Kidney (tissue), 13 donors: ENCODE measurements at regions not wholly inside any gene's neighbourhood (a gene's known extent, or its start where the extent isn't known, plus 50 kb on each side); places are given as distances from the start of the nearest gene placed in this dataset.

Experiments
- DNase-seq, 5 donors: peaks; one replicate each; pipeline ENCODE4 v3.0.0-alpha.2; 2013 to 2020
- FAIRE-seq: peaks from 2 replicates; lab custom pipeline; 2012; peaks lifted over from hg19 to GRCh38; lab: Jason Lieb, UNC
- H3K27ac ChIP-seq, 2 donors: one replicate each; pipeline ENCODE4 v1.7.0; 2013; ENCODE audit warnings: low read depth in 2 of 2, low read length in 2 of 2, inconsistent platforms in 1 of 2
- H3K27me3 ChIP-seq: one replicate; pipeline ENCODE4 v1.7.1; 2013; ENCODE audit warnings: low read length, inconsistent platforms; ENCODE audit not compliant: control insufficient read depth, insufficient read depth
- H3K36me3 ChIP-seq, 3 donors: one replicate each; pipeline versions ENCODE4 v1.7.0 to v1.7.1; 2013; ENCODE audit warnings: low read length in 3 of 3, control low read depth in 1 of 3, inconsistent platforms in 1 of 3; ENCODE audit not compliant: insufficient read depth in 3 of 3, control insufficient read depth in 2 of 3
- H3K4me1 ChIP-seq, 3 donors: one replicate each; pipeline versions ENCODE4 v1.7.0 to v1.7.1; 2013; ENCODE audit warnings: low read length in 3 of 3, inconsistent platforms in 1 of 3, low read depth in 1 of 3; ENCODE audit not compliant: control insufficient read depth in 2 of 3, insufficient read depth in 2 of 3
- H3K4me3 ChIP-seq, 3 donors: one replicate each; pipeline versions ENCODE4 v1.7.0 to v1.8.1; 2013; ENCODE audit warnings: low read length in 3 of 3, control low read depth in 1 of 3, inconsistent platforms in 1 of 3
- H3K9ac ChIP-seq, 3 donors: one replicate each; pipeline versions ENCODE4 v1.7.0 to v1.7.1; 2013; ENCODE audit warnings: low read length in 3 of 3, control low read depth in 1 of 3, inconsistent platforms in 1 of 3
- H3K9me3 ChIP-seq, 3 donors: one replicate each; pipeline versions ENCODE4 v1.7.0 to v1.7.1; 2013; ENCODE audit warnings: low read length in 3 of 3, control low read depth in 1 of 3, inconsistent platforms in 1 of 3; ENCODE audit not compliant: control insufficient read depth in 2 of 3, insufficient read depth in 1 of 3
- intact Hi-C: fragments of 100-400 bp; cut with DNase I; formaldehyde crosslinking; loops from one replicate; pipeline ENCODE4 v1.11.1; 2022
- TF ChIP-seq, protein P1 (sequence below): IDR thresholded peaks from 3 replicates; pipeline ENCODE4 v1.5.1; 2012; ENCODE audit warnings: mild to moderate bottlenecking, moderate library complexity, borderline replicate concordance; ENCODE audit not compliant: insufficient read depth; ENCODE audit errors: extremely low read depth
- donor health status: control.
- donor health status: control.
- donor health status: control.
- donor health status: control.
- donor health status: control.
- donor health status: DM: yes; HTN: yes; CAD: no.
- donor health status: Normal renal cell carcinoma (clear cell type).

DNA sequence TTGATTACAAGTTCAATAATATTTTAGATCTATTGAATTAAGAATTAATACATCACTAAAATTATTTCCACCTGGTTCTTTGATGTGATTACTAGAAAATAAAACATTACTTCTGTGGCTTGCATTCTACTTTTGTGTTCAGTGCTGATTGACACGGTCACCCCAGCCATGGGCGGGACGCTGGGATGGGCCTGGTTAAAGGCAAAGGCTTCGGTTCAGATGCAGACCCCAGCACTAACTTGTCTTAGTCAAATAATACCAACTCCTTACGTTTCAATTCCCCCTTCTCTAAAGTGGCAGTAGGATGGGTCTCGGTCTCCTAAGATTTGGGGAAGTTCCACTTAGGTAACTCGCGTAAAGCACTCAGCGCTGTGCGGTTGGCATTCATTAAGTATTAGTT is 144.9 kb downstream of the URI1 start:
- Histone ChIP-seq H3K36me3 (no peaks in the 10 kb centered on the region), H3K27me3 (no peaks in the 10 kb centered on the region), H3K9ac (no peak overlapping the region), H3K4me1 (no peaks in the 10 kb centered on the region), H3K9me3 (no peaks in the 10 kb centered on the region), H3K4me3 (no peak overlapping the region), H3K27ac (no peak overlapping the region)
- no peak for DNase-seq
- intact Hi-C loops, result no loop called here
- TF ChIP-seq, protein P1, sequence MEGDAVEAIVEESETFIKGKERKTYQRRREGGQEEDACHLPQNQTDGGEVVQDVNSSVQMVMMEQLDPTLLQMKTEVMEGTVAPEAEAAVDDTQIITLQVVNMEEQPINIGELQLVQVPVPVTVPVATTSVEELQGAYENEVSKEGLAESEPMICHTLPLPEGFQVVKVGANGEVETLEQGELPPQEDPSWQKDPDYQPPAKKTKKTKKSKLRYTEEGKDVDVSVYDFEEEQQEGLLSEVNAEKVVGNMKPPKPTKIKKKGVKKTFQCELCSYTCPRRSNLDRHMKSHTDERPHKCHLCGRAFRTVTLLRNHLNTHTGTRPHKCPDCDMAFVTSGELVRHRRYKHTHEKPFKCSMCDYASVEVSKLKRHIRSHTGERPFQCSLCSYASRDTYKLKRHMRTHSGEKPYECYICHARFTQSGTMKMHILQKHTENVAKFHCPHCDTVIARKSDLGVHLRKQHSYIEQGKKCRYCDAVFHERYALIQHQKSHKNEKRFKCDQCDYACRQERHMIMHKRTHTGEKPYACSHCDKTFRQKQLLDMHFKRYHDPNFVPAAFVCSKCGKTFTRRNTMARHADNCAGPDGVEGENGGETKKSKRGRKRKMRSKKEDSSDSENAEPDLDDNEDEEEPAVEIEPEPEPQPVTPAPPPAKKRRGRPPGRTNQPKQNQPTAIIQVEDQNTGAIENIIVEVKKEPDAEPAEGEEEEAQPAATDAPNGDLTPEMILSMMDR, result no peak
- no peak for FAIRE-seq

DNA sequence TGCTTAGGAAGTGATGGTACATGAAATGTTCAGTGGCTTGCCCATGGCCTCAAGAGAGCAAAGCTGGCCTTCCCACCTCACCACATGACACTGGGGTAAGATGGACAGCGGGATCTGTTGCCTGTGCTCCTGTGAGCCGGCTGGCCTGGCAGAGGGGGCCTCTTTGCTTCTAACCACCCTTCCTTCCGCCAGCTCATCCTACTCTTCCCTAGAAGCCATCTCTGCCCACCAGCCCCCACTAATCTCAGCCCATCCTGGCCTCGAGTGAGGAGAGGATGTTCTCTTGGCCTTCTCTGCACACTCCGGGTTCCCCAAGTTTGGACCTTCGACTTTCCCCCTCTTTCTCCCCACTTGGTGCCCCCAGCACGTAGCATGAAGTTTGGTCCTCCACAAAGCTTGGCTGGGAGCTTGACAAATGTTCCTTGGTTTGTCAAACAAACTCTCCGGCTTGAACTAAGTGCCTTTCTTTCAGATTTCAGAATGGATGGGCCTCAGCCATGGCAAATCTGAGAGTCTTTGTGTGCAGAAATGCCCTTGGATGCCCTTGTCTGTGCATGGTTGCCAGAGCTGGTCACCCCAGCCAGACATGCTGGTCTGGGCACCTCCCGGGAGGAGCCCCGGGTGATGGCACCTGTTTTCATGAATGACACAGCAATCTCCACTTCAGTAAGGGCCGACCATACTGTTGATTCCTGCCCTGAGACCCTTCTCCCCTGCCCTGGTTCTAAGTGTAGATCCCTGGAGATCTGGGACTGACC is 145.5 kb downstream of the URI1 start:
- H3K4me1 ChIP-seq, result no peaks in the 10 kb centered on the region
- no peak for FAIRE-seq
- peak in 1 of 5 donors; percentile 11 for DNase-seq
- H3K36me3 ChIP-seq, result no peaks in the 10 kb centered on the region
- H3K9me3 ChIP-seq, result no peaks in the 10 kb centered on the region
- H3K27me3 ChIP-seq, result no peaks in the 10 kb centered on the region
- H3K9ac ChIP-seq, result no peak overlapping the region
- TF ChIP-seq, protein P1, result no peak
- intact Hi-C loops, result no loop called here
- H3K4me3 ChIP-seq, result no peak overlapping the region
- H3K27ac ChIP-seq, result no peak overlapping the region

DNA sequence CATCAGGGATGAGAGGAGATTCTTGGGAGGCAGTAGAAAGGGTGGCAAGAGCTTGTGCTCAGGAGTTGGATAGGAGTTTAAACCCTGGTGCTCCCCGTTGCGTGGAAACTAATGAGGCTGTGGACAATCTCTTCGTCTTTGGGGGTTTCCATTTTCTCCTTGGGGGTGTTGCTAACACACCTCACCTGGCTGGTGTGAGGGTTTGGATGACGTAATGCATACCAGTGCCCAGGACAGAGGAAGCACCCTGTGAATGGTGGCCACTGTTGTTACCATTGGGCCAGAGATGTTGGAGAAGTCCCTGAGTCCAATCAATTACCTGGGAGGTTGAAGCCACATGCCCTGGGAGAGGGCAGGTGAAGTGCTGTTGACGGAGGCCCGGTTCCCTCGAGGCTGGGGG is 146.5 kb downstream of the URI1 start:
- H3K36me3 ChIP-seq, result no peaks in the 10 kb centered on the region
- H3K27ac ChIP-seq, result no peak overlapping the region
- FAIRE-seq (no peak), DNase-seq (peak in 1 of 5 donors; percentile 7)
- intact Hi-C loops, result no loop called here
- H3K4me3 ChIP-seq, result no peak overlapping the region
- no peak overlapping the region for H3K9ac ChIP-seq
- no peaks in the 10 kb centered on the region for H3K27me3 ChIP-seq
- no peaks in the 10 kb centered on the region for H3K9me3 ChIP-seq
- TF ChIP-seq, protein P1, result no peak
- H3K4me1 ChIP-seq, result no peaks in the 10 kb centered on the region
